ENCODE measurements at regions not wholly inside any gene's neighbourhood (a gene's known extent, or its start where the extent isn't known, plus 50 kb on each side); places are given as distances from the start of the nearest gene placed in this dataset.

- DNase-seq (ENCODE audit: low read depth in 1 of 2, low spot score in 1 of 2), result no peak
Measured at GRCh38 chr4:129394635-129395034, 298.7 kb downstream of the C4orf33 start.

DNA sequence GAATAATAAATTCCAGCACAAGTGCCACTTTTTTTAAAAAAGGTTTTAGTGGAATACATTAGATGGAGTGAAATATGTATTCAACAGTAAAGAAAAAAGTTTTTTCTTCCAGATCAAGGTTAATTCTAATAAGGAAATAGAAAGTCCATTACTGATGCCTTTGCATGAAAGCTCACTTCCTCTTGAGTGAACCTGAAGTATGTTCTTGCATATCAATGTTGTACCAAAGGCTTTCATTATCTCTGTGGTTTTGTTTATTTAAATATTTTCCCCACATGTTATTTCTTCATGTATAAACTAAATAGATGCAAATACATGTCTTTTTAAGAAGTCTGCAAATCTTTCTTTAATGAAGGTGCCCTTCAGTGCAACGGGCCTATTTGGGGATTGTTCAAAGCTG lies 307.9 kb downstream of the C4orf33 start:
- DNase-seq (ENCODE audit: low read depth in 1 of 2, low spot score in 1 of 2), result no peak

DNA sequence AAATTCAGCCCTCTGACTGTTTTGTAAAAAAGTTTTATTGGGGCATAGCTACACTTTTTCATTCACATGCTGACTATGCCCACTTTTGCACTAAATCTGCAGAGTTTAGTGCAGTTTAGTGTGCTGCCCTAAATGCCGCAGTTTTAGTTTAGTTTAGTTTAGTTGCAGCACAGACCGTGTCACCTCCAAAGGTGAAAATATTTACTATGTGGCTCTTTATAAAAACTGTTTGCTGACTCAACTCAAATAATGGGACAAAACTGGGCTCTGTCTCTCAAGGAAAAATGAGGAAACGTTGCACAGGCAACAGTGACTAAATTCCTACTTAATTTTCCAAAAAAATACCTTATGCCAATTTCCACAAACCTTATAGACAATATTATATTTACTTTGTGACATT lies 314.2 kb downstream of the C4orf33 start:
- no peak for DNase-seq (ENCODE audit: low read depth in 1 of 2, low spot score in 1 of 2)

- no peak for DNase-seq (ENCODE audit: low read depth in 1 of 2, low spot score in 1 of 2)
Measured at GRCh38 chr4:129415004-129415403, 319.1 kb downstream of the C4orf33 start.

GRCh38 chr4:129420637-129421036 lies 324.7 kb downstream of the C4orf33 start:
- DNase-seq (ENCODE audit: low read depth in 1 of 2, low spot score in 1 of 2), result no peak

- no peak for DNase-seq (ENCODE audit: low read depth in 1 of 2, low spot score in 1 of 2)
Measured at GRCh38 chr4:129422277-129422676, 326.3 kb downstream of the C4orf33 start.

DNA sequence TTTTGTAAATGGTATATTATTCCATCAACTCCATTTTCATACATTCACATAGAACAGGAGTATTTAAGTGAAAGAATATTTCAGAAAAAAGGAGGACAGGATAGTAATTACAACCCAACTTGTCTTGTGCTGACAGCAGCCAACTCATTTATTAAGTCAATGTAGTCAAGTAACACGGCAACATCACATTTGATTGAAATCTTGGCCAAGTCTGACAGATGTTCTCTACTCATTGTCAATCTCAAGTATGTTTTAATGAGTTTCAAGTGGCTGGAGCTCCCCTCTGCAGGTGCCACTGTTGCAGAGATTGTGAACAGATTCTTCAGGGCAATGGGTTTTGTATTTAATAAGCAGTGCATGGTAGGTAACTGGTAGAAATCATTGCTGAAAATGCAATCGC lies 332.5 kb downstream of the C4orf33 start:
- DNase-seq (ENCODE audit: low read depth in 1 of 2, low spot score in 1 of 2), result no peak

GRCh38 chr4:129429581-129430320 lies 333.8 kb downstream of the C4orf33 start:
- no peak for DNase-seq (ENCODE audit: low read depth in 1 of 2, low spot score in 1 of 2)

DNA sequence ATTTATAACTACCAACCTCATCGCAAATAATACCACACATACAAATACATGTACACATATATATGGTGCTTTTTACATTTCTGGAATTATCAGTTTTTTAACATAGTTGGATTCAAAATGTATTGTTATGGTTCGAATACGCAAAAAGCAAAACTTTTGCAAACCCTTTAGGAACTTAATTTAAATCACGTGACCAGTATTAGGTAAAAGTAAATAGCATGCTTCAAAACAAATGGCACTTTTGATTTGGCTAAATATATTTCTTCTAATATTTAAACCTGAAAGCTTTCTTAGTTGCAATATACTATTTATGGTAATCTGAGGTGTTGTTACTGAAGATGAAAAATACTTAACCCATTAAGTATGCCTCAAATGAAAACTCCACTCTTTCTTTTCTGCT lies 341.4 kb downstream of the C4orf33 start:
- DNase-seq (ENCODE audit: low read depth in 1 of 2, low spot score in 1 of 2), result no peak

- no peak for DNase-seq (ENCODE audit: low read depth in 1 of 2, low spot score in 1 of 2)
Measured at GRCh38 chr4:129438456-129438981, 342.6 kb downstream of the C4orf33 start.

DNA sequence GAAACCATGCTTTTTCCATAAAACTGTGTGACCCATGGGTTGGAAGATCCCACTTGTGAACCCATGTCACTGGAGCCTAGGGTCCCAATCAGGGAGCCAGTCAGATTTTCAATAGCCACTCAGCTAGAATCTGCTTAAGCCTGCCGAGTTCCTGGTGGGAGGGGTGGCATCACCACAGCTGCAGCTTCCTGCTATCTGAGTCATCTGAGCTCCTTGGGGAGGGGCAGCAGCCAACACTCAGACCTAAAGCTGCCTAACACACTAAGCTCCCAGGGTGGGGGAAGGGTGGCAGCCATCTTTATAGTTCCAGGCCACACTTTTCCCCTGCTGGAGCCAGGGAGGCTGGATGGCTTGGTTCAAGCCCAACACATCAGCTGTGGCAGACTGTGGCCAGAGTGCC lies 350.1 kb downstream of the C4orf33 start:
- no peak for DNase-seq (ENCODE audit: low read depth in 1 of 2, low spot score in 1 of 2)

- DNase-seq (ENCODE audit: low read depth in 1 of 2, low spot score in 1 of 2), result no peak
Measured at GRCh38 chr4:129453524-129454200, 357.7 kb downstream of the C4orf33 start.

- DNase-seq (ENCODE audit: low read depth in 1 of 2, low spot score in 1 of 2), result no peak
Measured at GRCh38 chr4:129455482-129455881, 359.5 kb downstream of the C4orf33 start.

DNA sequence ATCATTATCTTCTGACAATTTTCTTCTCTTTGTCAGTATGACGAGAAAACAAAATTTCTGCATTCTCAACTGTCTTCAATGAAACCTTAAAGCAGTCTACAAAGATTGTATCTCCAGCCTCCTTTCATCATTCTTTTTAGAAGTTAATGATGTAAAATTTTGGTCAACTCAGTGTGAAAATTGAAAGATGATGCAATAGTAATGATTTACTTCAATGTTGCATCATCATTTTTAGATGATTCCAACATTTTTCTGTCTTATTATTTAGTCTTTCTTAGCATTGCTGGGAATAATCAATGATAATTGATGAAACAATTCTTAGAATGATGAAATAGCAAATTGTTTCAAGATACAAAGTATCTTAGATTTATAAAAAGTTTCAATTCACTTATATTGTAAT lies 372.7 kb downstream of the C4orf33 start:
- DNase-seq (ENCODE audit: low read depth in 1 of 2, low spot score in 1 of 2), result no peak

DNA sequence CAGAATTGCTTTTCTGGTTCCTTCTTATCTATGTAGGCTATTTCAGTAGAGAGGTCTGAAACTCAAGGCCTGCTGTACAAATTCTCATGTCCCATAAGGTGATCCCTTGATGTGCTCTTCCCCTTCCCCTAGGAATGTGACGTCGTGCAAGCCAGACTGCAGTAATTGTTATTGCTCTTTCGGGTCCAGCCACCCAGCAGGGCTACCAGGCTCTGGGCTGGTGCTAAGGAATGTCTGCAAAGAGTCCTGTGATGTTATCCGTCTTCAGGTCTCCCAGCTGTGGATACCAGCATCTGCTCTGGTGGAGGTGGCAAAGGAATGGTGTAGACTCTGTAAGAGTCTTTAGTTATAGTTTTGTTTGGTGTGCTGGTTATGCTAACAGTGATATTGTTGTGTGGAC lies 378.7 kb downstream of the C4orf33 start:
- DNase-seq (ENCODE audit: low read depth in 1 of 2, low spot score in 1 of 2), result no peak

DNA sequence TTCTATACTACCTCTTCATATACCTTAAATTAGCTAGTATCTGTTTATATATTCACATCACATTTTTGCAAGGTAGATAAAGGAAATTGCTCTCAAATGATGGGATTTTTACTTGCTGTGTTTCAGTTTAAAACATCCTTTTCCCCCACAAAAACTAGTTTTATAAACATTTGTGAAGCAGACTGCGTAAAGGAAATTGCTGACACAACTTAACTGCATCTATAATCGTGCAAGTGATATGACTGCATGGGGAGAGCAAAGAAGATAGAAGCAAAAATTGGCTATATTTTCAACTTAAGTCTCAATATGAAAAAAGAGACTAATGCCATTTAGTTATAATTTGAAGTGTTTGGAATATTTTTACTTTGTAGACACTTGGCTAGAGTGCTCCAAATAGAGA lies 385.2 kb downstream of the C4orf33 start:
- no peak for DNase-seq (ENCODE audit: low read depth in 1 of 2, low spot score in 1 of 2)

- DNase-seq (ENCODE audit: low read depth in 1 of 2, low spot score in 1 of 2), result no peak
Measured at GRCh38 chr4:129488427-129488826, 392.5 kb downstream of the C4orf33 start.

DNA sequence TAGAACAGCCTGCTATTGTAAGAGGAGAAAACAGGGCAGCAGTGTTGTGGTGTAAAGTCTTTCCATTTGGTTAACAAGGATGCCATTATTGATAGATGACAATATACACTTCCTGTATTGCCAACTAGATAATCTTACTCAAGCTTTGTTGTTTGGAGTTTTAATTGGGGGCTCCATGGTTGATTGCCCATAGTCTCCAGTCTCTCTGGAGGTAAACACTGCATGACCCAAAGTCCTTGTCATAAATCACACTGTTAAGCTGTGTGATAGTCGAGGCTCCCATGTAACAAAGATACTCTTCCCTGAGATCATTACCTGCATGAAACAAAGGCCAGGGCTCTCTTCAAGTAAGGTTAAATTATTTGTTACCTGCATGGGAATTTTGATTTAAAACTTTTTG lies 394.6 kb downstream of the C4orf33 start:
- DNase-seq (ENCODE audit: low read depth in 1 of 2, low spot score in 1 of 2), result no peak

- DNase-seq (ENCODE audit: low read depth in 1 of 2, low spot score in 1 of 2), result no peak
Measured at GRCh38 chr4:129498626-129499025, 402.7 kb downstream of the C4orf33 start.

DNA sequence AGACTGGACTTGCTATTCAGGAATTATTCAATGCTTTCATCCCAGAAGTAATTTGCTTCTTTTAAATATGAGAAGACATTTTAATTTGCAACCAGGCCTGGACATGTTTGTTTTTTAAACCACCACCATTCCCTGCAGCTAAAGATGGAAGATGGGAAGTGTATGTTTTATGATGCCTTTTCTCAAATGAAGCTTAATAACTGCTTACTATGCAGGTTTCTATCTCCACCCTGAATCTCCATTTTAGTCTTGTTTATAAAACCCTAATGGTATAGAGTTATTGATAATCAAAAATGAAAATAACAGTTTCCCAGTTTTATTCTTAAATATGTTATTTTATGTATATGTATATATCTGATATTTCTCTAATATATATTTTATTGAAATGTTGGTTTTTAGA lies 418.9 kb downstream of the C4orf33 start:
- DNase-seq (ENCODE audit: low read depth in 1 of 2, low spot score in 1 of 2), result no peak

DNA sequence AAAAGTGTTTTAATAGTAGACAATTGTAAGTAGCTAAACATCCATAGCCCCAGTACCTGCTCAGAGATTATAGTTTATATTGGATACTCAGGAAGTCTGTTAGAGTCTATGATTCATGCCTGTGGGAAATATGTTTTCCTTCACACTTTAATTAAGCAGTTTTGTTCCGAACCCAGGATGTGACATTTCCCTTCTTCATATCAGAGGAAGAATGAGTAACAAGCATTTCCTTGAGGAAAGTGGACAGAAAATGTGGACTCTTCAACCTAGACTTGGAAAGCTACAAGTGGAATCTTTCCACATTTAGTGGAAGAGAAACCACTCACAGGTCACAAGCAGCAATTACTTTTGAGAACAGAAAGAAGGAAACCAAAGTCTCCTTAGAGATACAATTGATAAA lies 419.4 kb downstream of the C4orf33 start:
- no peak for DNase-seq (ENCODE audit: low read depth in 1 of 2, low spot score in 1 of 2)

DNA sequence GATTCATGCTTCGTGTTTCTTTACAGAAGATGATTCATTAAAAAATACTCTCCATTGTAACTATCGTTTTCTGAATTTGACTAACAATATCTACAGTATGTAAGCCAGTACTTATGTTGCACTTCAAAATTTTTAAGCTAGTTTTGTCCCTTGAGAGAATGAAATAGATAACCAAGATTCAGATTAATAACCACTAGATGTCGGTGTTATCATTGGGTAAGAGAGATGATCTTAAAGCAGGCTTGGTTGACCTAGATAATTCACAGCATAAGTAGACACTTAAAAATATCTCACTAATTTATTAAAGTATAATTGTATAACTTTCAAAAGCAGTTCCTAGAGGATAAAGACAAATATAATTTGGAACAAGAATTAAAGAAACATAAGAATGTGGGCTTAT lies 430.9 kb downstream of the C4orf33 start:
- no peak for DNase-seq (ENCODE audit: low read depth in 1 of 2, low spot score in 1 of 2)

DNA sequence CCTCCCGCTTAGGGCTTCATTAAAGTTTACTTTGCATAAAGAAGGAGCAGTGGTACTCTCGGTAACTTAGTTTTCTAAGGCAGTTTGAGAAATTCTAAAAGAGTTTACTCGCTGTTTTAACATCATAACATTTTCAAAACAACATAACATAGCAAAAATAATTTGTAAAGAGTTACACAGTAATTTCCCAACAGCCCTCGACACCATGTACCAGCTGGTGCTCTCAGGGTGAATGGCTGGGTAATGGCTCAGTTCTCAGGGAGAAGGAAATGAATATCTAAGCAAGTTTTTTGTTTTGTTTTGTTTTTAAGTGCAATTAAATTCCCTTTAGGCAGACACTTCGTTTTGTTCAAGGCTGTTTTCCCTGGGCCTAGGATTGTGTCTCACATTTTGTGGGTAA lies 435.3 kb downstream of the C4orf33 start:
- no peak for DNase-seq (ENCODE audit: low read depth in 1 of 2, low spot score in 1 of 2)
